ENCODE measurements at regions not wholly inside any gene's neighbourhood (a gene's known extent, or its start where the extent isn't known, plus 50 kb on each side); places are given as distances from the start of the nearest gene placed in this dataset.
"Not testable (repeated sequence)": the region's sequence is repeated elsewhere in the genome, so short reads cannot be mapped to it uniquely, and the experiment has no call there.

DNA sequence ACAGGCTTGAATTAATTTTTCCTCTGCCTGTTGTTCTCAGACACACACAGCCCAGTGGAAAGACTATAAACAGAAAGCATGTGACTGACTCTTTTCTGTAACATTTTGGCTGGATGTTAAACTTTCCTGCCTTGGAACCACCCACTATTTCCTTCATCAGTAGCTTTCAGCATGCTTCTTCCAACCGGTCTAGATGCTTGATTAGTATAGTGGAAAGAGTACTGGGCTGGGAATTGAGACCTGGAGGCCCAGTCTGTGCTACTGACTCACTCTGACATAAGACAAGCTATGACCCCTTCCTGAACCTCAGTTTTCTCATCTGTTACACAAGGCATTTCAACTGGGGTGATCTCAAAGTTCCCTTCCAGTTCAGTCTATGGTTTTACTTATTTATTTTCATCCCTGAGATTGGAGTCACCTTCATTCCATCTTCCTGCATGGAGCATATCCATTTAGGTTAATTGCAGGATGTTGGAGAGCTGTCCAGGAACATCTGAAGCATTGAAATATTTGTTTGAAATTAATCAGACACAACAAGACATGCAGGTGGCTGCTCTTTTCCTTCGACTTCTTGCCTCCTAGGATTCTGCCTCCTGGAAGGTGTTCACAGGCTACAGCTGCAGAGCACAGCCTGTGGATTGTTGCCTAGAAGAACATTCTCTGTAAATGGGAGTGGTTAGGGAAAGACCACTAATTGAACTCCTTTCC lies 173.4 kb downstream of the RTL9 start:
- TF ChIP-seq, protein P1, sequence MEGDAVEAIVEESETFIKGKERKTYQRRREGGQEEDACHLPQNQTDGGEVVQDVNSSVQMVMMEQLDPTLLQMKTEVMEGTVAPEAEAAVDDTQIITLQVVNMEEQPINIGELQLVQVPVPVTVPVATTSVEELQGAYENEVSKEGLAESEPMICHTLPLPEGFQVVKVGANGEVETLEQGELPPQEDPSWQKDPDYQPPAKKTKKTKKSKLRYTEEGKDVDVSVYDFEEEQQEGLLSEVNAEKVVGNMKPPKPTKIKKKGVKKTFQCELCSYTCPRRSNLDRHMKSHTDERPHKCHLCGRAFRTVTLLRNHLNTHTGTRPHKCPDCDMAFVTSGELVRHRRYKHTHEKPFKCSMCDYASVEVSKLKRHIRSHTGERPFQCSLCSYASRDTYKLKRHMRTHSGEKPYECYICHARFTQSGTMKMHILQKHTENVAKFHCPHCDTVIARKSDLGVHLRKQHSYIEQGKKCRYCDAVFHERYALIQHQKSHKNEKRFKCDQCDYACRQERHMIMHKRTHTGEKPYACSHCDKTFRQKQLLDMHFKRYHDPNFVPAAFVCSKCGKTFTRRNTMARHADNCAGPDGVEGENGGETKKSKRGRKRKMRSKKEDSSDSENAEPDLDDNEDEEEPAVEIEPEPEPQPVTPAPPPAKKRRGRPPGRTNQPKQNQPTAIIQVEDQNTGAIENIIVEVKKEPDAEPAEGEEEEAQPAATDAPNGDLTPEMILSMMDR (conservative IDR thresholded peaks at IDR 0.05; ENCODE audit: low read depth, low read length): no peak
- H3K4me3 ChIP-seq (ENCODE audit: low read depth, low read length): no peak overlapping the region
- no peak for DNase-seq (ENCODE audit: low read depth)

DNA sequence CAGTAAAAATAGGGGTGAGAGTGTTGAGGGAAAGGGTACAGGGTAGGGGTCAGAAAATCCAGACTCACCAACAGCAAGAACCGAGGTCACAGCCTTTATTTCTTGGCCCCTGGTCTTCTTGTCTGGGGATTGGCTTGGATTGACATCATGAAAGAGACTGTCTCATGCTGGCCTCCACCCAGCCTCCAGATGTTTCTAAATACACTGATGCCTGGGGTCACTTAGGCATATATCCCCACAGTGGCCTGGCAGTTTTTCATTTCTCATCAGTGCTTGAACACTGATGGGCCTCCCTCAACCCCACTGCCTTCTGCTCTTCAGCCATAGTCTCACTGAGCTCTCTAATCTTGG lies 173.9 kb downstream of the RTL9 start:
- TF ChIP-seq, protein P1 (conservative IDR thresholded peaks at IDR 0.05; ENCODE audit: low read depth, low read length): no peak
- no peak for DNase-seq (ENCODE audit: low read depth)
- no peak overlapping the region for H3K4me3 ChIP-seq (ENCODE audit: low read depth, low read length)

DNA sequence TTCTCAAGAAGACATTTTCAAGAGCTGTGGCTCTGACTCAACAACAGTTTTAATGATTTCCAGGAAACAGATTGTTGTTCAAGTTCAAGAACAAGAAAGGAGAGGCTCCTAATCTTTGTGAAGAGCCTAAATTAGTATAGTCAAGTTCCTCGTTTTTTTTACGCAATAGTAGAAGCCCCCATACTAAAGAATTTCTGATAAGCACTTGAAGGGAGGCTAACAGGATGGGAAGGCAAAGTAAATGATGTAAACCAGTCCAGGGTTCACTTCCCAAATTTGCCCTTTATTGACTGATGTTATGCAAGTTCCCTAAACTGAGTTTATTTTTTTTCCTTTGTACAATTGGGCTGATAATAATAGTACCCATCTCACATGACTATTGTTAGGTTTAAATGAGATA lies 178.2 kb downstream of the RTL9 start:
- no peak overlapping the region for H3K4me3 ChIP-seq (ENCODE audit: low read depth, low read length)
- DNase-seq (ENCODE audit: low read depth): no peak
- TF ChIP-seq, protein P1 (conservative IDR thresholded peaks at IDR 0.05; ENCODE audit: low read depth, low read length): no peak

DNA sequence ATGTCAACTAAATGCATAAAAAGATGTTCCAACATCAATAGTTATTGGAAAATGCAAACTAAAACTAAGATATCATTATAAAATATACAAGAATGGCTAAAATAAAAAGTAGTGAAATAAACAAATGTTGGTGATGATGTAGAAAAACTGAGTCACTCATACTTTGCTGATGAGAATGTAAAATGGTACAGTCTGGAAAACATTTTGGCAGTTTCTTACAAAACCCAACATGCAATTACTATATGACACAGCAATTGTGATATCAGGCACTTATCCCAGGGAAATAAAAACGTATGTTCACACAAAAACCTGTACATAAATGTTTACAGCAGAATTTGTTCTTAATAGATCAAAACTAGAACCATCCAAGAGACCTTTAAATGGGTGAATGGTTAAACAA lies 182.6 kb downstream of the RTL9 start:
- TF ChIP-seq, protein P1 (conservative IDR thresholded peaks at IDR 0.05; ENCODE audit: low read depth, low read length): no peak
- no peak for DNase-seq (ENCODE audit: low read depth)
- H3K4me3 ChIP-seq (ENCODE audit: low read depth, low read length): no peak overlapping the region

DNA sequence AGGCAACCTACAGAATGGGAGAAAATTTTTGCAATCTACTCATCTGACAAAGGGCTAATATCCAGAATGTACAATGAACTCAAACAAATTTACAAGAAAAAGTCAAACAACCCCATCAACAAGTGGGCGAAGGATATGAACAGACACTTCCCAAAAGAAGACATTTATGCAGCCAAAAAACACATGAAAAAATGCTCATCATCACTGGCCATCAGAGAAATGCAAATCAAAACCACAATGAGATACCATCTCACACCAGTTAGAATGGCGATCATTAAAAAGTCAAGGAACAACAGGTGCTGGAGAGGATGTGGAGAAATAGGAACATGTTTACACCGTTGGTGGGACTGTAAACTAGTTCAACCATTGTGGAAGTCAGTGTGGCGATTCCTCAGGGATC lies 192.2 kb downstream of the RTL9 start:
- not testable (repeated sequence) for H3K4me3 ChIP-seq (ENCODE audit: low read depth, low read length); DNase-seq (ENCODE audit: low read depth)

DNA sequence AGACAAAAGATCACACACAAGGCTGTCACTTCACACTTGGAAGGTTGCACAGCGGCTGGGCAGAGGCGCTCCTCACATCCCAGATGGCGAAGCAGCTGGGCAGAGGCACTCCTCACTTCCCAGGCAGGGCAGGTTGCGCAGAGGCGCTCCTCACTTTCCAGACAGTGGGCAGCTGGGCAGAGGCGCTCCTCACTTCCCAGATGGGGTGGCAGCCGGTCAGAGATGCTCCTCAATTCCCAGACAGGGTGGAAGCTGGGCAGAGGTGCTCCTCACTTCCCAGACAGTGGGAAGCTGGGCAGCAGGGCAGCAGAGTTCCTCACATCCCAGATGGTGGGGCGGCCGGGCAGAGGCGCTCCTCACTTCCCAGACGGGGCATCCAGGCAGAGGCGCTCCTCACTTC lies 199.2 kb downstream of the RTL9 start:
- H3K4me3 ChIP-seq (ENCODE audit: low read depth, low read length): no peak overlapping the region
- DNase-seq (ENCODE audit: low read depth): no peak
- TF ChIP-seq, protein P1 (conservative IDR thresholded peaks at IDR 0.05; ENCODE audit: low read depth, low read length): no peak

DNA sequence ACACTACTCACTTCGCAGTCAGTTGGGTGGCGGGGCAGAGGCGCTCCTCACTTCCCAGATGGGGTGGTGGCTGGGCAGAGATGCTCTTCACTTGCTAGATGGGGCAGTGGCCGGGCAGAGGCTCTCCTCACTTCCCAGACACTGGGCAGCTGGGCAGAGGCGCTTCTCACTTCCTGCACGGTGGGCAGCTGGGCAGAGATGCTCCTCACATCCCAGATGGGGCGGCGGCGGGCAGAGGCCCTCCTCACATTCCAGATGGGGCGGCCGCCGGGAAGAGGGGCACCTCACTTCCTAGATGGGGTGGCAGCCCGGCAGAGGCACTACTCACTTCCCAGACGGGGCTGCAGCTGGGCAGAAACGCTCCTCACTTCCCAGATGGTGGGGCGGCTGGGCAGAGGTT lies 199.8 kb downstream of the RTL9 start:
- H3K4me3 ChIP-seq (ENCODE audit: low read depth, low read length): no peak overlapping the region
- TF ChIP-seq, protein P1 (conservative IDR thresholded peaks at IDR 0.05; ENCODE audit: low read depth, low read length): no peak
- DNase-seq (ENCODE audit: low read depth): no peak
